Prostate gland (tissue), 2 donors: ENCODE measurements at regions not wholly inside any gene's neighbourhood (a gene's known extent, or its start where the extent isn't known, plus 50 kb on each side); places are given as distances from the start of the nearest gene placed in this dataset.

Experiments
- POLR2A ChIP-seq: fragments of 450-650 bp; IDR thresholded peaks from one replicate; pipeline ENCODE4 v1.6.1; 2016; ENCODE audit warnings: antibody characterized with exemption, mild to moderate bottlenecking
- POLR2AphosphoS5 ChIP-seq: sonication (generic); formaldehyde crosslinking; IDR thresholded peaks from one replicate; pipeline ENCODE4 v1.6.1; 2017; ENCODE audit warnings: antibody characterized with exemption
- TF ChIP-seq, protein P1 (sequence below), 4 experiments: fragments of 200-600 bp in 2 of 4; fragments of 450-650 bp in 2 of 4; sonication (generic) in 2 of 4; IDR thresholded peaks; 1 replicate in 3 of 4; 2 replicates in 1 of 4; pipeline ENCODE4 v1.5.1; 2016 to 2019; ENCODE audit warnings: antibody characterized with exemption in 4 of 4, mild to moderate bottlenecking in 2 of 4, moderate library complexity in 2 of 4

DNA sequence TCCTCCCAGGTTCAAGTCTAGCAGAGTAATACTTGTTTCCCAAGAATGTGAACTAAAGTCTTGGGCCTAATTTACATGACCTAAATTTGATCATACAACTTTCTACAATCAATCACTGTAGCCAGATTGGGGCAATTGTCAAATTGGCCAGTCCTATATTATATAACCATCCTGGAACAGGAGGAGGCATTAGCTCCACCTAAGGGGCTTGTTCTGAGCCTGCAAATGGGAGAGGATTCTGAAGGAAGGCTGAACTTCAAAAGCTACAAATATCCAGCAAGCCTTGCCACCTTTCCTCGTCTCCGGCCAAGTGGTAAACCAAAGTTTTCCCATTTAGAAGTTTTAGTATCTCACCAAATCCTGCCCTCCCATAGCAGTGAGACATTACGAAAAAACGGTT is 1289.6 kb upstream of the TENM3 start:
- TF ChIP-seq, protein P1, sequence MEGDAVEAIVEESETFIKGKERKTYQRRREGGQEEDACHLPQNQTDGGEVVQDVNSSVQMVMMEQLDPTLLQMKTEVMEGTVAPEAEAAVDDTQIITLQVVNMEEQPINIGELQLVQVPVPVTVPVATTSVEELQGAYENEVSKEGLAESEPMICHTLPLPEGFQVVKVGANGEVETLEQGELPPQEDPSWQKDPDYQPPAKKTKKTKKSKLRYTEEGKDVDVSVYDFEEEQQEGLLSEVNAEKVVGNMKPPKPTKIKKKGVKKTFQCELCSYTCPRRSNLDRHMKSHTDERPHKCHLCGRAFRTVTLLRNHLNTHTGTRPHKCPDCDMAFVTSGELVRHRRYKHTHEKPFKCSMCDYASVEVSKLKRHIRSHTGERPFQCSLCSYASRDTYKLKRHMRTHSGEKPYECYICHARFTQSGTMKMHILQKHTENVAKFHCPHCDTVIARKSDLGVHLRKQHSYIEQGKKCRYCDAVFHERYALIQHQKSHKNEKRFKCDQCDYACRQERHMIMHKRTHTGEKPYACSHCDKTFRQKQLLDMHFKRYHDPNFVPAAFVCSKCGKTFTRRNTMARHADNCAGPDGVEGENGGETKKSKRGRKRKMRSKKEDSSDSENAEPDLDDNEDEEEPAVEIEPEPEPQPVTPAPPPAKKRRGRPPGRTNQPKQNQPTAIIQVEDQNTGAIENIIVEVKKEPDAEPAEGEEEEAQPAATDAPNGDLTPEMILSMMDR (IDR thresholded peaks at IDR 0.05), result no peak
- TF ChIP-seq POLR2AphosphoS5 (no peak), POLR2A (no peak)
